ENCODE measurements at regions not wholly inside any gene's neighbourhood (a gene's known extent, or its start where the extent isn't known, plus 50 kb on each side); places are given as distances from the start of the nearest gene placed in this dataset.
"Not testable (repeated sequence)": the region's sequence is repeated elsewhere in the genome, so short reads cannot be mapped to it uniquely, and the experiment has no call there.

DNA sequence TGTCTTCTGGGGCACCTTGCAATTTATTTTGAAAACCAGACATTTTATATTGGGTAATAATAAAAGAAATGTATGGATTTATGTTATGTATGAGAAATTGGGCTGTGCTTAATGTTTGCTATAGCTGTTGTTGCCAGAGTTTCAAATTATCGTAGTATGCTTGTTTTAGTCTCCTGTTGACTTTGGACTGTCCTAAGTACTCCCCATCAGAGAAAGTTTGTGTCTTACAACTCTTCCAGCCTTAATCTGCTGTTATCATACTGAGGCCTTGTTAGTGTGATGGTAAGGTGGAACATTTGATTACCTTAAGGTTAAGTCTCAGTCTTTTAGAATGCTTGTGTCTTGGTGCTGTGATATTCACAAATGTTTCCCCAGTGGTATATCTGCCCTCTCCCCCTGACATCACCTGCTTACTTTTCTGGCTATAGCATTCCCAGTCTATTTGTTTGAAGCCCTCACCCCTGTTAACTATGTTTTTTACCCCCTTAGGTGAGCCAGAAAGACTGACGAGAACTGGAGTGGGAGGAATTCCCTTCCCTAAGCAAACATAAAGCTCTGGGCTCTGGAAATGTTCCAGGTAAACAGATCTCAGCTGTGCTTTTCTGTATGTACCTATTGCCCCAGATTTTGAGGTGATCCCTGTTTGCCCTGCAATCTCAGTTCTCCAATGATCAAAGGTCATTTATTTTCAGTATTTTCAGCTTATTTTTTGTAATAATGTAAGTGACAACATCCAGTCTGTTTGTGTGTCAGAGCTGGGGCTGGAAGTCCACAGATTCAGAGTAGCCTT lies 581.1 kb upstream of the CITED2 start:
- no peak for DNase-seq

DNA sequence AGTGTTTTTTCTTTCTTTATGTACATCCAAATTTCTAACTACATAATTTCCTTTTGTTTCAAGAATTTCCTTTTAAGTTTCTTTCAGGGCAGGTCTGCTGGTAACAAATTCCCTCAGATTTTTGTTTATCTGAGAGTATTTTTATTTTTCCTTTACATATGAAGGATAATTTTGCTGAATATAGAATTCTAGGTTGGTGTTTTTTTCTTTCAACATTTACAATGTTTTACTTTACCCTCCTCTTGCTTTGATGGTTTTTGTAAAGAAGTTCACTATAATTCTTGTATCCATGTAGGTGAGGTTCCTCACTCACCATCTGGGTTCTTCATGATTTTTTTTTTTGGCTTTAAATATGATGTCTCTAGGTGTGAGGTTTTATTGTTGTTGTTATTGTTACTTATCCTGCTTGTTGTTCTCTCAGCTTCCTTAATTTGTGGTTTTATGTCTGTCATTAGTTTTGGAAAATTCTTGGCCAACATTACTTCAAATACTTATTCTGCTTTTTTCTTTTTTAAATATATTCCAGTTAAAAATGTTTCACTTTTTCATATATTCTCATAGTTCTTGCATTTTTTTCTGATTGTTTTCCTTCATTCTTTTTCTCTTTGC lies 580.1 kb upstream of the CITED2 start:
- DNase-seq, result no peak

DNA sequence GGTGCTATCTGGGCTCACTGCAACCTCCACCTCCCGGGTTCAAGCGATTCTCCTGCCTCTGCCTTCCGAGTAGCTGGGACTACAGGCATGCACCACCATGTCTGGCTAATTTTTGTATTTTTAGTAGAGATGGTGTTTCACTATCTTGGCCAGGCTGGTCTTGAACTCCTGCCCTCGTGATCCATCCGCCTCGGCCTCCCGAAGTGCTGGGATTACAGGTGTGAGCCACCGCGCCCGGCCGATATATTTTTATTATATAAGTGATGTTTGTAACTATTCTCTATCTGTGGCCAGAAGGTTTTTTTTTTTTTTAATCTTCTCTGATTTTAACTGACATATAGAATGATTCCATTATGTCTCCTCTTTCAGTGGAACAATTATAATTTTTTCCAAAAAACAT lies 579.3 kb upstream of the CITED2 start:
- not testable (repeated sequence) for DNase-seq

DNA sequence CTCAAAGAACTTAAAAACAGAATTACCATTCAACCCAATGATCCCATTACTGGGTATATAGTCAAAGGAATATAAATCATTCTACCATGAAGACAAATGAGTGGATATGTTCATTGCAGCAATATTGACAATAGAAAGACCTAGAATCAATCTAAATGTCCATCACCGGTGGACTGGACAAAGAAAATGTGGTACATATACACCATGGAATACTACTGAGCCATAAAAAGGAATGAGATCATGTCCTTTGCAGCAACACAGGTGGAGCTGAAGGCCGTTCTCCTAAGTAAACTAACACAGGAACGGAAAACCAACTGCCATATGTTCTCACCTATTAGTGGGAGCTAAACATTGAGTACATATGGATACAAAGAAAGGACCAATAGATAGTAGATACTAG lies 576.7 kb upstream of the CITED2 start:
- no peak for DNase-seq

DNA sequence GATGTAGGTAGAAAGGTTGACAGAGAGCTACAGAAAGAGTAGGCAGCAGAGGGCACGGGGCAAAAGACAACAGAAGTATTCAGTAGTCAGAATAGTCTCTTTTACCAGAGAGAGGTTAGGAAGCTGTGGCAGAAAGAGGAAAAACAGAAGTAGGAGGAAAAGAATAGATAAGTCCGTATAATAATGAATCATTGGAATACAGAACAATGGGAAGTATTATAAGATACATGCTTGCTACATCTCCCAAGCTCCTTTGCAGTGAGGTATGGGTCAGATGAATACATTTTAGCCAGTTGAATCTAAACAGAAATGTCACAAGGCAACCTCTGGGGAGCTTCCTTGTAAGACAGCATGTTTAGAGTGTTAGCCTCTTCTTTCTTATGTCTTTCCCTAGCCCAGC lies 570.5 kb upstream of the CITED2 start:
- no peak for DNase-seq

DNA sequence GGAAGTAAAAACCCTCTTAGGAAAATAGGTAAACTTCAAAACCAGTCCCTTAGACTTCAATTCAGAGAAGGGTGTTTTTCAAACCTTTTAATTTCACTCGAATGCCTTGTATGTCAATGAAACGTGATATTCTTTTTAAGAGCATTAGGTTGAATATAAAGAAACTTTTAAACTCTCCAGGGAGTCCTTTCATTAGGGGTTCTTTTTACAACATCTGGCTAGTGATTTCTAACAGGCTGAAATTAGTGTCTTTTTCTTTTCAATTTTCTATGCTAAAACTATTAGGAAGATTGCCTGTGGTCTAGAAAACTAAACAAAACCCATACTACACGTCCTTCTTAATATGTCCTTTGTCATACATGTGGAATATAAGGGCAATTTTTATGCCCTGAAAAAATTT lies 569.7 kb upstream of the CITED2 start:
- no peak for DNase-seq

DNA sequence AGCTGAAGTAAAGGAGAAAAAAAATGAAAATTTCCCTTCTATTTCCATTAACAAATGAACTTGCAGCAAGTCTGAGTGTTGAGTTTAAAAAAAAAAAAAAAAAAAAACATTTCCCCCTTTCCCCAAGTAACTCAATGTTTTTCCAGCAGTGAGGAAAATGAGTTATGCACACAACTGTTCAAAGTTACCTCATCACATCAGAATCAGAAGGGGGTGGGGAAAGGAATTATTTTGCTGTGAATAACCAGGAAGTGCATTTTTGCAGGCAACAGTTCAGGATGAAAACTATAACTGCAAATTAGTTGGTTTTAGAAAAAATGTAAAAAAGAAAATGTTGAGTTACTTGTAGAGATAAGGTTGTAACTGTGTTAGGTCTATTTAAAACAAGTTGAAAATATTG lies 568.9 kb upstream of the CITED2 start:
- no peak for DNase-seq

DNA sequence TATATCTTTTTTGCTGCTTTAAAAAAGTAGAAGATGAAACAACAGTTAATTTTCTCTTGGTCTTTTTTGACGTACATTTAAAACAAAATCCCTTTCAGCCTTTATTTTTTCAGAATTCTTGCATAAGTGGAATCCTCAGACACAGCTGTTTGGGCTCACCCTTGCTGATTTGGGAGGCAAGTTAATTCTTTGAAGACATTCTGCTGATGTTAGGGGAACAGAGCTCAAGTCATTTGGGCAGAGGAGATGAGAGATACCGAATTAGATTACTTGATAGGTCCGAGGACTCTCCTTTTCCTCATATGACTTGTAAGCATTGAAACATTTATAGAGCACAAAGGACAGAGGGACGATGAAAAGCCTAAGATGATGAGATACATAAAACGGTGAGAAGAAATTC lies 567.9 kb upstream of the CITED2 start:
- DNase-seq, result no peak

DNA sequence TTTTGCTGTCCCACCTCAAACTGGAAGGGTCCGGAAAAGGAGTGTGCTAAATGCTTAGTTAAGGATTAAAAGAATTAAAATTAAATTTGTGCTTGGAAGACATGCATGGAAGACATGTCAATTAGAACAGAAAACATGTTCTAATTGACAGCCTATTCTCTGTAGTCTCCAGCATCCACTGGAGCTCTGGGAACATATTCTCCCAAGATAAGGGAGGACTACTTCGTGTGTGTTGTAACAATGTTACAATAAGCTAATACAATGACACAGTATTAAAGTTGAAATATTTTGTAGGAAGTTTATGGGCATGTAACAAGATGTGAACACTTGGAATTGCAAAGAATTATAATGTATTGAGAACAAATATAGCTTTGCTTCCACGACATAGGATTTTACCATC lies 567.4 kb upstream of the CITED2 start:
- DNase-seq, result no peak

DNA sequence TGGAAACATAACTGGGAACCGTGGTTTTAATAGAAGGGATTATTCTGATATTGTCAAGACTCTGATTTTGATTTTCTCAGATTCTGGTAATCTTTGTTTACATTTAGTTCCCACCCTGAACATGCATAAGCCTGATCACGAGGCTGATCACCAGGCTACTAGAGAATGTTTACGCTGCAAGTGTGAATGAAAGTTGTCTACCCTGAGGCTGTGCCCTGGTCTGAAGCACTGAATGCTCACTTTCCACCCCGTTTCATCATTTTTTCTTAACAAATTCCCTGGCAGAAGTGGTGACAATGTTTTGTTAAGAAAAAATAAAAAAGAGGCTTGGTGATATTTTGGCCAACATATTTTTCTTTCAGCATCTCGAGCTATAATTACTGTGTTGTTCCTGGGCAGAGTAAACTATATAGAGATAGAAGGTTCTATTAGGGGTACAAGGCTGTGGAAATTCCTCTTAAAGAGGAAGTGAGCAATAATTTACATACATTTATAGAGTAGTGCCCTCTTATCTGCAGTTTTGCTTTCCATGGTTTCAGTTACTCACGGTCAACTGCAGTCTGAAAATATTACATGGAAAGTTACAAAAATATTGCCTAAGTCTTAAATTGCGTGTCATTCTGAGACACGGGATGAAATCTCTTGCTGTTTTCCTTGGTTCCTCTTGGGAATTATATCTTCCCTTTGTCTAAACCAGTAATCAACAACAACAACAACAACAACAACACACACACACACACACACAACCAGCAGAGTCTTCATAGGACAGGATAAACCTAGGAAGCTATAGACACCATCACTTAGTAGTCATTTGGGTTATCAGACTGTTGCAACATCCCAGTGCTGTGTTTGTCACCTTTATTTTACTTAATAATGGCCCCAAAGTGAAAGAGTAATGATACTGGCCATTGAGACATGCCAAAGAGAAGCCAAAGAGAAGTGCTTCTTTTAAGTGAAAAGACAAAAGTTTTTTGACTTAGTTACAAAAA lies 566.6 kb upstream of the CITED2 start:
- DNase-seq, result no peak

DNA sequence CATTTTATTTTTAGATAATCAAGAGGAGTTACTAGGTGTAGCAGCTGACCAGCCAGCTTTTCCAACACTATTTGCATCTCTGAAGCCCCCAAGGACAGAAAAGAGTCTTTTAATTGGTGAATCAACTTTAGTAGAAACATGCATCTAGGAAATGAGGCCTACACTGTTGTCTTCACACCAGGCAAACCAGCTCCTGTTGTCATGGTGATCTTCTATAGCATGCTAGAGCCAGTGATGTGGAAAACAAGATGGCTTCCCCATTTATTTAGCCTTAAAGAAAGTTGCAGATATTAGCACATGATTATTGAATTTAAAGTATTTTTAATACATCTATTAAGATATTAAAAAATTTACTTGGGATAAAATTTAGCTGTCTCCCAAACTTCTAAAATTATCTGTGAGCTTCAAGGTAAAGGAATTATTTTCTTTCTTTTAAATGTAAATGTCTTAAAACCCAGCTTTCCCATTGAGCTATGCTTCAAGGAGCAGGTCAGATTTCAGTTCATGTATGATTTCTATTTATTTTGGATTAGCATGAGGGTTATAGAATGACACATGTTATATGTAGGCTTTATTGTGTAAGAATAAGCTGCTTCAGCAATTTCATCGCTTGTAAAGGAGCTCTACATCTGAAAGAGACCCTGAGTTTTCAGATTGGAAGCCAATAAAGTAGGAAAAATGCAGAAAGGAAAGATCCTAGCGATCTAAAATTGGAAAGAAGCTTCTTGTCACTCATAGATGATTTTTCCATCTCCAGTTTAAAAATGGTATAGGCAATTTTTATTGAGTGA lies 564.9 kb upstream of the CITED2 start:
- DNase-seq, result no peak

DNA sequence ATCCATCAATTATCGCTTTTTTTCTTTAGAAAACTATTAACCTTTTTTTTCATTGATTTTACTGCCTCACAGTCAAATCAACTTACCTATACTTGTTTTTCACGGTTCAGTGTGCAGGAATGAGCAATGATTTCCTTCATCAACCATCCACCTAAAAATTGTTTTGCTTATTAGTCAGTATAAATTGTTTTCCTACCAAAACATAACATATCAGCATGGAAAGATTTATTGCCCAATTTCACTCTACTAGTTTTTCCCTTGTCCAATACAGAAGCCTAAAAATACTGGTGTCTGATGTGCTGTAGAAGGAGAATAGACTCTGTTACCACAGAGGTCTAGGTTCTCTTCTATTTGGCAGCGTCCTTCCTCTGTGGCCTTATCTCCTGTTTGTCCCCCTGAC lies 558.2 kb upstream of the CITED2 start:
- no peak for DNase-seq

DNA sequence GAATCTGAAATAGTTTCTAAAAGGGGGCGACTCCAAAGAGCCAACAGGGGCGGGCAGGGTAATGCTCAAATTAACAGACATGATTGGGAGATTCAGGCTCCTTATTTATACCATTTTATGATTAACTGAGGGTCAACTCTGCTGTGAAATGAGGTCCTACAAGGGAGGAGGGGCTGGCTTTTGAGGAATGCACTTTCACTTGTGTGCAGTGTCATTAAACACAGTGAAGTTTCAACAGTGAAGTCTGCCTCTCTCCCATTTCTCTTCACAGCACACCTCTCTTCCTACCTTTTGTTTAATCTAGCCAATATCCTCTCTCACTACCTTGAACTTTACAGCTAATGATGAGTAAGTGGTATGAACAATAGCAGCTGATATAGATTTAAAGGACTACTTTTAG lies 557.3 kb upstream of the CITED2 start:
- DNase-seq, result no peak

DNA sequence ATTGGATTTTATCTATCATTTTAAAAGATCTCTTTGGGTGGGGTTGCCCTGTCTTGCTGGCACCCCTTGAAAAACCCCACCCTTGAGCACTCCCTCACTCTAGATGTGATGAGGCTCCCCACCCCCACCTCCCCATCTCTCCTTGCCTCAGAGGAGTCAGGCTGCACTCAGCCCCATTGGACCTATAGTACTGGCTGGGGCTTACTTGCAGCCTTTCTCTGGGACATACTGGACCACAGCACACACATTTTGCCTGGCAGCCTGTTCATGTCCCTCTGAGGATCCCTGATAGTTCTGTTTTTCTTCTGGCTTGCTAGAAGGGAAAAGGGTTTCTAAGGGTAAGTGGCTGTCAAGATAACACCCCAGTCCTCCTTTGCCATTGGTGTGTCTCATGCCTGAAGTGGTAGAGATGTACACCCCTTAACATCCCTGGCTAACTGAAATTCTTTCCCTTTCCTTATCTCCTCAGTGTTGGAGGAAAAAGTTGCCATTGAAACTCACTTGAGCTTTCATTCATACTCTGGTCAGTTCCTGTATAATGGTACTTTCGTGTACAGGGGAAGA lies 553.4 kb upstream of the CITED2 start:
- DNase-seq, result no peak

DNA sequence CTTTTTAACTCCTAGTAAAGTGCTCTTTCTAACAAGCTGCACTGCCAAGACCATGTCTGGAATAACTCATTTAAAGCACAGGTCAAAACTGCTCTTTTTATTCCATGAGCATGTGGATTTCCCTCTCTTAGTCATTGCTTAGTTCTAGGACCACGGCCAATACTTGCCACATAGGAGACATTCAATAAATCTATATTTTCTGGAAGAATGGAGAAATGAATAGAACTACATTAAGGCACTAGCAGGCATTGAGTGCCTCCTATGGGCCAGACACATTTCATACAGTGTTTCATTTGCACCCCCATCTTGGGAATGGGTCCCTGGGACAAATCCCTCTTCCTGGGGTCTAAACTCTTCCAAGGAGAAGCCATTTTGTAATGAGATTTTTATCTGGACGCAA lies 552.8 kb upstream of the CITED2 start:
- DNase-seq, result no peak

DNA sequence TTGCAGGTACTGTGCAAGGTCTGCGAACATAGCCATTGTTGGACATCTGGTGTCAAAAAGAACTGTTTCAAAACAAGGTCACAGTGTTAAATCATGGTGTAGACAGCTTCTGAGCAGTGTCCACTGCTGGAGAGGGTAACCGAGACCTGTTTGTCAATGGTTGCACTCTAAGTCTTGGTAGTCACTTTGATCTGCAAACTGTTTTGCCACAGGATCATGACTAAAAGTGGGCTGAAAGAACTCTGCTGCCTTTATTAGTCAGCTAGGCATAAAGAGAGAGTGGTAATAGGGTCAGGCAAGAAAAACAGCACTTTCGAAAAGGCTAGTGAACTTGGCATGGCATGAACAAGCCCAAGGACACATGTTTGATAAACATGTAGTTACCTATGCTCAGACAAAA lies 552.3 kb upstream of the CITED2 start:
- no peak for DNase-seq

DNA sequence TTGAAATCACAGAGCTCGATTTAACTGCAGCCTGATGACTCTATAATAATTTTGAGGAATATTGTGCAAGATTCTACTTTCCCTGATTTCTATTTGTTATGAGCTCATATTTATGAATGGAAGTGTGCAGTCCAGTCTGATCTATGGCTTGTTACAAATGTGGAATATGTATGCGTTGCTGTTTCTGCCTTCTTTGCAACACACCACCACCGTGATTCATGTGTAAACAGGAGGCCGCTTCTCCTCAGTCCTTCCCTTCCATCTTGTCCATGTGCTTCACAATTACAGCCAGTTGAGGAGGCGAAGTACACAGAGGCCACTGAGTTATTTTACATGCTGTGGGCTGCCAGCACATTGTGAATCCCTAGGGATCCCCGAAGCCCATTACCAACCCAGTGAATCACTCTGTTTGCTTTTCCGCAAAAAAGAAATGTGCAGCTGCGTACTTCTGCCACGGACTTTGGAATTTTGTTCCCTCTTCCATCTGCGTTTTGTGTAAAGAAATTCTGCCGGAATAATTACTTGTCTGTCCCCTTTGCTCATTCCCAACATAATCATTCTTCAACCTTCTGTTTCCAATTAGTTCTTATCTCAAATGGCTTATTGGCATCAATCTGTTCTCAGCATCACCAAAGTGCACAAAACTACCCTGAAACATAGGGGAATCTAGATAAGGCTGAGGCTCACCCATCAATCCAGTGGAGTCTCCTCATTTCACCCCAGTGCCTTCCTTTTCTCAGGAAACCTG lies 551.6 kb upstream of the CITED2 start:
- DNase-seq, result no peak

DNA sequence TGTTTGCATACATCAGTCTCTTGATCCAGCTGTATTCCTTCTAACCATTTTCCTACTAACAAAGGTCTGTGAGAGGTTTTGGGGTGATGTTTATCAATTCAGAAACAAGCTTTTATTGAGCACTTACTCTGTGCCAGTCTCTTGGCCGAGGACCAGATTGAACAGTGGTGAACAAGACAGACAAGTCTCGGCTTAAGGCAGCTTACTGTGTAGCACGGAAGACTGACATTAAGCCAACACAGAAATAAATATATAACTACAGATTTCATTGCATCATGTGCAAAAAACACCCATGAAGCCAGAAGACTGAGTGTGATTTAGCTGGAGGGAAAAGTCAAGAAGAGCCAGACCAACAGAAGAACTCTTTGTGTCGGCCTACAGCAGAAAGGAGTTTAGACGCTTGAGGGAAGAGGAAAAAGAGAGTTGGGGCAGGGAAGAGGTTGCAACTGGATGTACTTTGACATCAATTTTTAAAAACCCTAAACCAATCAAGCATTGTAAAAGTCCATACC lies 549.6 kb upstream of the CITED2 start:
- no peak for DNase-seq

DNA sequence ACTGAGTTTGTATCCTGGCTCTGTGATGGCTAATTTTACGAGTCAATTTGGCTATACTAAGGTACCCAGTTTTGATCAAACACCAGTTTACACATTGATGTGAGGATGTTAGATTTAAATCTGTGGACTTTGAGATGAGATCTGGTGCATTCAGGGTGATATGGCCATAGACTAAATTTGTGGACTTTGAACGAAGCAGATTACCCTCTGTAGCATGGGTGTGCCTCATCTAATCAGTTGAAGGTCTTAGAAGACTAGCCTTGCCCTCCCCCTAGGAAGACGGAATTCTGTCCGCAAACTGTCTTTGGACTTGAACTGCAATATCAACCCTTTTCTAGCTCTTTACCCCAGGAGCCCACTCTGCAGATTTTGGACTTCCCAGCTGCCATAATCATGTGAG lies 547.8 kb upstream of the CITED2 start:
- no peak for DNase-seq

DNA sequence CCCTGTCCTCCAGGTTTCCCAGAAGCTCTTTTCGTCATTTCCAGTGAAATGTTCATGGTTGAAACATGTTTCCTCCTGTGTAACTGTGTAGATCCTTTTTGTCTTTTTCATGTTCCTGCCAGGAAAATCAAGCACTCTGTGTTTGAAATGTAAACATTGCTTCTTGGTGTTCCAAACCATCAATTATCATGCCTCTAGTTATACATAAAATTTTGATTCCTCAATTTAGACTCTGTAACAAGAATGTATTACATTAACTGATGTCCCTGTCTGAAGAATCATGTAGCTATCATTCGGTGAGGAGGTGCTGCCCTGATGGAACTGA lies 546.3 kb upstream of the CITED2 start:
- DNase-seq, result no peak

DNA sequence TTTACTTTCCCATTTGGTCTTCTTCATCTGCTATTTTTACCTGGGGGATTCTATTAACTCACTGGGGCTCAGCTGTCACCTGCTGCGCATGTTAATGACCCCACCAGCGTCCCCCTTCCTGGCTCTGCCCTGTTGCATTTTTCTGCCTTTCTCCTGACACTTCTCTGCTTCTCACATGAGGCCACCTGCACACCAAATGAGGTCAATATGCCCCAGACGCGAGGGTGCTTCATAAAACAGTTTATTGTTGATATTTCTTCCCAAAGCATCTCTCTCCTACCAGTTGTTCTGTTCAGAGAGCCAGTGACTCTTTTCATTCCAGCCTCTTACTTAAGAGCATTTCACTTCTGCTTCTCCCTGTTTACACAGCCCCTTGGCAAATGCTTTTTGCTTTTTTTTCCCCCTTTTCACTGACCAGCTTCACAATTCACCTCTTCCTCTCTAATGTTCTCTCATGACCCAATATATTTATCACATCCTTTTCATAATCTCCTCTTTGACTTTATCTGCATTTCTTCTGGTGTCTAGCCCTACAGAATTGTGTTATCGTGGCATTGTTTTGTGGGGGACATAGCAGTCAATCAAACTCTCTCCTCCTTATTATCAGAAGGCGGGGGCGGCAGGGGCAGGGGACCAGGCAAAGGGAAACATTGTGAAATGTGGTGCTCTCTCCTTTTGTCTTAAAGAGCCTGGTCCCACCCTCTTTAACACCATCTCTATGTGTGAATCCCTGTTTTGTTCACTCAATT lies 545.8 kb upstream of the CITED2 start:
- DNase-seq, result no peak

All from stimulated activated CD4-positive, alpha-beta T cell treated with anti-CD3 and anti-CD28 coated beads, Interleukin-15, amount 100 ng/mL, for 24 hours (primary cell).